Neuronal stem cell (in vitro differentiated cells): ENCODE measurements at regions not wholly inside any gene's neighbourhood (a gene's known extent, or its start where the extent isn't known, plus 50 kb on each side); places are given as distances from the start of the nearest gene placed in this dataset.

Experiments
- DNase-seq: peaks from one replicate; pipeline ENCODE4 v3.0.0-alpha.2; 2013; ENCODE audit warnings: low spot score
- H2AFZ ChIP-seq: one replicate; pipeline ENCODE4 v1.6.1; 2013; ENCODE audit warnings: mild to moderate bottlenecking, low read length, inconsistent platforms
- H2AK5ac ChIP-seq: 2 replicates; pipeline ENCODE4 v1.6.1; 2013; ENCODE audit warnings: low read depth, mild to moderate bottlenecking, inconsistent platforms, low read length, moderate library complexity, mixed read lengths
- H2BK120ac ChIP-seq: 2 replicates; pipeline ENCODE4 v1.6.1; 2013; ENCODE audit warnings: low read depth, mild to moderate bottlenecking, inconsistent platforms, low read length, moderate library complexity, mixed read lengths
- H2BK12ac ChIP-seq: one replicate; pipeline ENCODE4 v1.6.1; 2013; ENCODE audit warnings: low read length, inconsistent platforms
- H2BK15ac ChIP-seq: 2 replicates; pipeline ENCODE4 v1.6.1; 2013; ENCODE audit warnings: mild to moderate bottlenecking, low read length, inconsistent platforms, mixed read lengths
- H2BK5ac ChIP-seq: one replicate; pipeline ENCODE4 v1.6.1; 2013; ENCODE audit warnings: inconsistent platforms, mild to moderate bottlenecking, low read length, moderate library complexity
- H3K14ac ChIP-seq: one replicate; pipeline ENCODE4 v1.6.1; 2013; ENCODE audit warnings: low read length, inconsistent platforms
- H3K18ac ChIP-seq: 2 replicates; pipeline ENCODE4 v1.6.1; 2013; ENCODE audit warnings: low read length, inconsistent platforms
- H3K23ac ChIP-seq: 2 replicates; pipeline ENCODE4 v1.6.1; 2013; ENCODE audit warnings: low read depth, mild to moderate bottlenecking, mixed read lengths, low read length, inconsistent platforms; ENCODE audit not compliant: poor library complexity
- H3K27ac ChIP-seq: replicated peaks from 3 replicates; pipeline ENCODE4 v1.5.1; 2013; ENCODE audit warnings: low read length, inconsistent platforms
- H3K27me3 ChIP-seq, 3 experiments: 2 replicates each; pipeline ENCODE4 v1.6.1; 2013; ENCODE audit warnings: low read length in 3 of 3, mild to moderate bottlenecking in 2 of 3, inconsistent platforms in 1 of 3, low read depth in 1 of 3, mixed read lengths in 1 of 3, moderate library complexity in 1 of 3; ENCODE audit not compliant: control insufficient read depth in 3 of 3, insufficient read depth in 3 of 3
- H3K36me3 ChIP-seq, 2 donors: replicated peaks in 1 of 2; 2 replicates each; pipeline ENCODE4 v1.6.1; 2013; ENCODE audit warnings: low read length in 2 of 2; ENCODE audit not compliant: control insufficient read depth in 2 of 2, insufficient read depth in 2 of 2
- H3K4ac ChIP-seq: 2 replicates; pipeline ENCODE4 v1.6.1; 2013; ENCODE audit warnings: inconsistent platforms, mild to moderate bottlenecking, low read length, moderate library complexity
- H3K4me1 ChIP-seq, 2 donors: 1 replicate in 1 of 2; 2 replicates in 1 of 2; pipeline ENCODE4 v1.6.1; 2013; ENCODE audit warnings: low read length in 2 of 2, low read depth in 1 of 2; ENCODE audit not compliant: control insufficient read depth in 2 of 2, insufficient read depth in 1 of 2
- H3K4me2 ChIP-seq: one replicate; pipeline ENCODE4 v1.6.1; 2013; ENCODE audit warnings: mild to moderate bottlenecking, low read length, inconsistent platforms; ENCODE audit not compliant: insufficient read depth, poor library complexity, severe bottlenecking
- H3K4me3 ChIP-seq, 2 donors: 2 replicates each; pipeline ENCODE4 v1.5.1; 2013; ENCODE audit warnings: low read length in 2 of 2, mild to moderate bottlenecking in 2 of 2, inconsistent platforms in 1 of 2, moderate library complexity in 1 of 2
- H3K79me1 ChIP-seq: one replicate; pipeline ENCODE4 v1.6.1; 2013; ENCODE audit warnings: low read depth, mild to moderate bottlenecking, inconsistent platforms, low read length, moderate library complexity
- H3K9ac ChIP-seq: one replicate; pipeline ENCODE4 v1.6.1; 2013; ENCODE audit warnings: mild to moderate bottlenecking, low read depth, low read length, inconsistent platforms; ENCODE audit not compliant: poor library complexity
- H3K9me3 ChIP-seq, 2 donors: replicated peaks in 1 of 2; 2 replicates each; pipeline versions ENCODE3 to v1.6.1; 2013; ENCODE audit warnings: low read length in 2 of 2, mild to moderate bottlenecking in 2 of 2, inconsistent platforms in 1 of 2, low read depth in 1 of 2, mixed read lengths in 1 of 2, moderate library complexity in 1 of 2; ENCODE audit not compliant: control insufficient read depth in 2 of 2, insufficient read depth in 1 of 2
- H4K8ac ChIP-seq: one replicate; pipeline ENCODE4 v1.6.1; 2013; ENCODE audit warnings: low read depth, mild to moderate bottlenecking, inconsistent platforms, low read length, moderate library complexity
- H4K91ac ChIP-seq: one replicate; pipeline ENCODE4 v1.6.1; 2013; ENCODE audit warnings: low read length, low read depth, mild to moderate bottlenecking, inconsistent platforms; ENCODE audit not compliant: poor library complexity
- WGBS, 2 donors: extraction: QIAGEN DNeasy Blood & Tissue Kit; methylation state at CpG; one replicate each; pipeline ENCODE4 v1.1.7; 2013; ENCODE audit warnings: missing lambda C conversion rate in 2 of 2, mixed read lengths in 1 of 2; ENCODE audit not compliant: insufficient read length in 2 of 2, insufficient replicate concordance in 1 of 2; ENCODE audit errors: extremely low coverage in 2 of 2; 5-methylcytosine and 5-hydroxymethylcytosine counted together

- Histone ChIP-seq H4K91ac (no peak overlapping the region), H3K9me3 (no peaks in the 10 kb centered on the region), H2BK5ac (no peak overlapping the region), H3K4me3 (no peak overlapping the region), H3K9ac (no peak overlapping the region), H2BK120ac (no peak overlapping the region), H3K18ac (no peak overlapping the region), H2BK12ac (no peak overlapping the region), H4K8ac (no peak overlapping the region), H3K4me2 (no peak overlapping the region), H2BK15ac (no peak overlapping the region), H3K4me1 (peaks cover 35 to 48% of the 10 kb centered on the region in 2 donors), H3K27me3 (no peaks in the 10 kb centered on the region), H3K14ac (no peak overlapping the region), H3K36me3 (no peaks in the 10 kb centered on the region), H3K4ac (no peak overlapping the region), H3K23ac (no peak overlapping the region), H3K27ac (no peak overlapping the region), H2AK5ac (no peak overlapping the region), H3K79me1 (no peaks in the 10 kb centered on the region), H2AFZ (no peak overlapping the region)
- WGBS, 2 donors = no CpG with 5 or more reads among the region's 2 CpGs
- DNase-seq = peak; percentile 41
Measured at GRCh38 chr3:25291481-25291905, 136.6 kb upstream of the RARB start.

DNA sequence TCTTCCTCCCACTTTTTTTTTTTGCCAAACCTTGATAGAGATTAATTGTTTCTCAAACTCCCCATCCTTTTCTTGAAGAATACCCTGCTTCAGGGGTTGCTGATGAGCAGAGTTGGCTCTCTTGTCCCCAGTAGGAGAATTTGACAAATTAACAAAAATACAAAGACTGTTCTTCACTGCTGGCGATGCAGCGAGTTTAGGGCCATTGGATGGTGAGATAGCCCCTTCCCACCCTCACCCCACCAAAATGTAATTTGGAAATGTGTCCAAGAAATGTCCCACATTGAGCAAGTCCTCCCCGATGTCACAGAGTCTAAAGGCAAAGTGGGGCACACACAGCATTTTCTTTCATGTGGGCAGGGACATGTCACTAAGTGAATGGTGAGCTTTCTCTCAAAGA is 136.0 kb upstream of the RARB start:
- H4K91ac ChIP-seq = no peak overlapping the region
- H2BK12ac ChIP-seq = no peak overlapping the region
- H2AFZ ChIP-seq = no peak overlapping the region
- H3K14ac ChIP-seq = no peak overlapping the region
- H3K27me3 ChIP-seq = no peaks in the 10 kb centered on the region
- no peak for DNase-seq
- H3K9me3 ChIP-seq = no peaks in the 10 kb centered on the region
- no peak overlapping the region for H4K8ac ChIP-seq
- H2BK120ac ChIP-seq = no peak overlapping the region
- H3K4me3 ChIP-seq = no peak overlapping the region
- H3K18ac ChIP-seq = peak overlapping the region; percentile 65
- H3K79me1 ChIP-seq = no peaks in the 10 kb centered on the region
- no peak overlapping the region for H3K9ac ChIP-seq
- H2AK5ac ChIP-seq = no peak overlapping the region
- no peak overlapping the region for H3K4ac ChIP-seq
- no peak overlapping the region for H2BK15ac ChIP-seq
- H3K27ac ChIP-seq = no peak overlapping the region
- no peak overlapping the region for H3K4me2 ChIP-seq
- no CpG with 5 or more reads among the region's 3 CpGs for WGBS, 2 donors
- no peak overlapping the region for H2BK5ac ChIP-seq
- no peaks in the 10 kb centered on the region for H3K36me3 ChIP-seq
- H3K23ac ChIP-seq = no peak overlapping the region
- H3K4me1 ChIP-seq = peaks cover 35 to 48% of the 10 kb centered on the region in 2 donors

- Histone ChIP-seq H2BK120ac (no peak overlapping the region), H3K18ac (no peak overlapping the region), H3K9ac (no peak overlapping the region), H3K4me3 (no peak overlapping the region), H2BK5ac (no peak overlapping the region), H3K14ac (no peak overlapping the region), H3K4me1 (peaks cover 34 to 48% of the 10 kb centered on the region in 2 donors), H3K9me3 (no peaks in the 10 kb centered on the region), H3K4me2 (no peak overlapping the region), H3K23ac (no peak overlapping the region), H3K36me3 (no peaks in the 10 kb centered on the region), H3K27ac (no peak overlapping the region), H2AK5ac (no peak overlapping the region), H3K27me3 (no peaks in the 10 kb centered on the region), H2BK12ac (no peak overlapping the region), H4K91ac (no peak overlapping the region), H3K79me1 (no peaks in the 10 kb centered on the region), H2BK15ac (no peak overlapping the region), H4K8ac (no peak overlapping the region), H2AFZ (peak overlapping the region; percentile 42), H3K4ac (no peak overlapping the region)
- WGBS, 2 donors = no CpG with 5 or more reads among the region's 6 CpGs
- no peak for DNase-seq
Measured at GRCh38 chr3:25292595-25292994, 135.5 kb upstream of the RARB start.

DNA sequence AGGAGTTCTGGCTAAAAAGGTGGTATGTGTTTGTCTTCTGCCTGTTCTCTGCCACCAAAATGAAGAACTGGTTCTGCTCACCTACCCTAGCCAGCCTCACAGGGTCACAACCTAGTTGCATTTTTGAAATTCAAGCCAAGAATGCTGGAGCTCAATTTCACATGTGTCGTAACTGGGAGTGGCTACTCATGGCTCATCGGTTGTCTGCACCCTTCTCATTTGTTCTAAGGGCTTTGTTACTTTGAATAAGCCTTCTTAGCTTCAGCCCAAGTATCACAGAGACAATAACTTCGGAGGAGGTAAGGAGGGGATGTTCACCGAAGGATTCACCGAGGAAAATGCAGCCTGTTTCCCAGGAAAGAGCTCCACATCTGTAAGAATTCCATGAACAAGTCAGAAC is 134.3 kb upstream of the RARB start:
- H3K14ac ChIP-seq = no peak overlapping the region
- H3K79me1 ChIP-seq = no peaks in the 10 kb centered on the region
- peak; percentile 33 for DNase-seq
- H4K91ac ChIP-seq = no peak overlapping the region
- no peaks in the 10 kb centered on the region for H3K36me3 ChIP-seq
- no peak overlapping the region for H4K8ac ChIP-seq
- no peak overlapping the region for H3K23ac ChIP-seq
- H3K4me3 ChIP-seq = no peak overlapping the region
- no peak overlapping the region for H3K4ac ChIP-seq
- no peak overlapping the region for H2BK15ac ChIP-seq
- no peak overlapping the region for H2BK5ac ChIP-seq
- H3K9me3 ChIP-seq = no peaks in the 10 kb centered on the region
- no peak overlapping the region for H3K4me2 ChIP-seq
- no peaks in the 10 kb centered on the region for H3K27me3 ChIP-seq
- H2BK120ac ChIP-seq = no peak overlapping the region
- H3K18ac ChIP-seq = no peak overlapping the region
- H3K9ac ChIP-seq = no peak overlapping the region
- H2AFZ ChIP-seq = peak overlapping the region; percentile 36
- H2BK12ac ChIP-seq = no peak overlapping the region
- no CpG with 5 or more reads among the region's 5 CpGs for WGBS, 2 donors
- no peak overlapping the region for H2AK5ac ChIP-seq
- peaks cover 38 to 54% of the 10 kb centered on the region in 2 donors for H3K4me1 ChIP-seq
- no peak overlapping the region for H3K27ac ChIP-seq
